SH-SY5Y (cell line): ENCODE measurements at regions not wholly inside any gene's neighbourhood (a gene's known extent, or its start where the extent isn't known, plus 50 kb on each side); places are given as distances from the start of the nearest gene placed in this dataset.

Source experiments
- GATA2 ChIP-seq: IDR thresholded peaks from 2 replicates; pipeline ENCODE4 v1.6.1; 2011; ENCODE audit warnings: mild to moderate bottlenecking, low read depth, low read length
- GATA3 ChIP-seq: IDR thresholded peaks from 2 replicates; pipeline ENCODE4 v1.6.1; 2011; ENCODE audit warnings: low read depth, mild to moderate bottlenecking, low read length, moderate library complexity

DNA sequence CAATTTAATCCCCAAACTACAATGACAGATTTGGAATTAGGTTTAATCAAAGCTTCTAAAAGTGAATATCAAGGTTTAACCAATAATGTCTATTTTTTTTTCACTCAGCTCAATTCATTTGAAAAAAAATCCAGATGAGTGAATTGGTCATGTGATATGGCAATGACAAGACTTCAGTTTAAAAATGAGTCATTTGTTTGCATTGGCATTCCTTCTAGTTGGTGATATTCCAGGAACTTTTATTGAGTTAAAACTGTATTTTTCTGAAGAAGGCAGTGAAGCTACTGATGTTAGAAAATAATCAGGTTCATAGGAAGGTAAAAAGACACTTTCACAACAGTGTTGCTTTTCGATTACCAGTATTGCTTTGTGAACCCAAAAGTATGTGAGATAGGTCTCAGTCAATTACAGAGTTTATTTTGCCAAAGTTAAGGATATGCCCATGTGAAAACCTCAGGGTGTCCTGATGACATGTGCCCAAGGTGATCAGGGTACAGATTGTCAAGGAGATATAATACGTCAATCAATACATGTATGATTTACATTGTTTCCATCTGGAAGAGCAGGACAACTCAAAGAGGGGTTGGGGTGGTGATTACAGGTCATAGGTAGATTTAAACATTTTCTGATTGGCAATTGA lies 1214.9 kb downstream of the GALC start:
- TF ChIP-seq GATA3 (no peak), GATA2 (no peak)

DNA sequence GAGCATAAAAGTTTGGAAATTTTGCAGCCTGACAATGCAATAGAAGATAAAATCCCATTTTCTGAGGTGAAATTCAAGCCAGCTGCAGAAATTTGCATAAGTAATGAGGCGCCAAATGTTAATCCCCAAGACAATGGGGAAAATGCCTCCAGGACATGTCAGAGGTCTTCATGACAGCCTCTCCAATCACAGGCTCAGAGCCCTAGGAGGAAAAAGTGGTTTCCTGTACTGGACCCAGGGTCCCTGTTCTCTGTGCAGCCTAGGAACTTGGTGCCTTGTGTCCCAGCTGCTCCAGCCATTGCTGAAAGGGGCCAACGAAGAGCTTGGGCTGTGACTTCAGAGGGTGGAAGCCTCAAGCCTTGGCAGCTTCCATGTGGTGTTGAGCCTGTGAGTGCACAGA lies 1218.1 kb downstream of the GALC start:
- TF ChIP-seq GATA3 (no peak), GATA2 (no peak)

DNA sequence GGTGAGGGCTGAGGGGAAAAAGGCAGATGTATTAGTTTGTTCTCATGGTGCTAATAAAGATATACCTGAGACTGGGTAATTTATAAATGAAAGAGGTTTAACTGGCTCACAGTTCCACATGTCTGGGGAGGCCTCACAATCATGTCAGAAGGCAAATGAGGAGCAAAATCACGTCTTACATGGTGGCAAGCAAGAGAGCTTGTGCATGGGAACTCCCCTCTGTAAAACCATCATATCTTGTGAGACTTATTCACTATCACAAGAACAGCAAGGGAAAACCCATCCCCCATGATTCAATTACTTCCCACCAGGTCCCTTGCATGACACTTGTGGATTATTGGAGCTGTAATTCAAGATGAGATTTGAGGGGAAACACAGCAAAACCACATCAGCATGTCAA lies 1220.9 kb downstream of the GALC start:
- TF ChIP-seq GATA3 (no peak), GATA2 (no peak)

DNA sequence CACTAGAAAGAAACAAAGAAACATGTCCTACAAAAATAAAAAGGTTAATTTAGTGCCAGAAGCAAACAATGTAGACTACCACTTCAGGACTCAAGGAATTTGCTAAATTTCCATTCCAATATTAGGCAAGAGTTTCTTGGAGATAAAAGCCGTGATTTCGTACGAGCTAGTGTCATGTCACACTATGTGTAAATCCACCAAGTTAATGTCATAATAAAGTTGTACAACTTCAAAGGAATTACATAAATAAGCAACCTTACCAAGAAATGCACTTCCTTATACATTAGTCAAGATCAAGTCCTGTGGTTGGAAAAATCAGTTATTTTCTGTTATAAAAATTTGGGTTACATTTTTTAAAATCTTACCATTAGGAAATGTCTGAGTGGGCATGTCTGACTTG lies 1222.8 kb downstream of the GALC start:
- no peak for TF ChIP-seq GATA2
- no peak for TF ChIP-seq GATA3

DNA sequence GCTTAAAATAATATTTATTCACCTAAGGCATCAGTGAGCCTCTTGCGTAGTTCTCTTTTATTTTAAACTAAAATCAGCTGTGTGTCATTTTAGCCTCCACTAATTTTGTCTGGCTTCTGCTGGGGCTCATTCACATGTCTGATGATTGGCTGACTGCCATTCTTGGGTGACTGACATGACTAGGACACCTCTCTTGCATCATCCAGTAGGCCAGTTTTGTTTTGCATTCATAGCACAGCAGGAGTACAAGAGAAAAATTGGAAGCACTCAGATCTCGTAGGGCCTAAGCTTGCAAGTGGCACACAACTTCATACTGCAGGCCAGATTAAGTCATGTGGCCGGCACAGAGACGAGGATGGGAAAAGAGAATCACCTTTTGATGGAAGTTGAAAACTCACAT lies 1226.5 kb downstream of the GALC start:
- no peak for TF ChIP-seq GATA3
- no peak for TF ChIP-seq GATA2

DNA sequence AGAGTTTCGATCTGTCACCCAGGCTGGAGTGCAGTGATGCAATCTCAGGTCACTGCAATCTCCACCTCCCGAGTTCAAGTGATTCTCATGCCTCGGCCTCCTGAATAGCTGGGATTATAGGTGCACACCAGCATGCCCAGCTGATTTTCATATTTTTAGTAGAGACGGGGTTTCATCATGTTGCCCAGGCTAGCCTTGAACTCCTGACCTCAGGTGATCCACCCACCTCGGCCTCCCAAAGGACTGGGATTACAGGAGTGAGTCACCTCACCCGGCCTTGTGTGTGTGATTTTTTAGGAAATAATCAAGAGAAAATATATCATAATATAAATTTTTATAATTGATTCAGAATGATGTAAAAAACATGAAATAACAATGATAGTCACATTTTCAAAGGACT lies 1231.4 kb downstream of the GALC start:
- TF ChIP-seq GATA3 (no peak), GATA2 (no peak)

DNA sequence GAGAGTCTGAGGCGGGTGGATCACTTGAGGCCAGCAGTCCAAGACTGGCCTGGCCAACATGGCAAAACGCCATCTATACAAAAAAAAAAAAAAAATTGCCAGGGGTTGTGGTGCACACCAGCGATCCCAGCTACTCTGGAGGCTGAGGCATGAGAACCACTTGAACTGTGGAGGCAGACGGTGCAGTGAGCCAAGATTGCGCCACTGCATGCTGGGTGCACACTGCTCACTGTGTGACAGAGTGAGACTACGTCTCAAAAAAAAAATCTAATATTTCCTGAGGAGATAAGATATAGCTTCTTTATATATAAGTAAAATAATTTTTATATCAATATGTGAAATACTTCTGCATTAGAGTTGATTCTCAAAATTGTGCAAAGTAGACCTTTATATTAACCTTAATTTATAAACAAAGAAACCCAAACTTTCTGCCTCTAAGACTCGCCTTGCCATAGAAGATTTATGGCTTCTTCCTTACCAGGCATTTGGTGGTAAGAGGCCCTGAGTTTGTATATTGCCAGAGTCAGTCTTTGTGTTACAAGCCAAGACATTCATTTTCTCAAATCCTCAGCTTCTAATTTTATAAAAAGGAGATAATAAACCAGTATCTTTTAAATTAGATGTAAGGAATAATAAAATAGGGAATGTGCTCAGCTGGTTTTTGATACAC lies 1226.7 kb downstream of the FLRT2 start:
- no peak for TF ChIP-seq GATA2
- no peak for TF ChIP-seq GATA3

DNA sequence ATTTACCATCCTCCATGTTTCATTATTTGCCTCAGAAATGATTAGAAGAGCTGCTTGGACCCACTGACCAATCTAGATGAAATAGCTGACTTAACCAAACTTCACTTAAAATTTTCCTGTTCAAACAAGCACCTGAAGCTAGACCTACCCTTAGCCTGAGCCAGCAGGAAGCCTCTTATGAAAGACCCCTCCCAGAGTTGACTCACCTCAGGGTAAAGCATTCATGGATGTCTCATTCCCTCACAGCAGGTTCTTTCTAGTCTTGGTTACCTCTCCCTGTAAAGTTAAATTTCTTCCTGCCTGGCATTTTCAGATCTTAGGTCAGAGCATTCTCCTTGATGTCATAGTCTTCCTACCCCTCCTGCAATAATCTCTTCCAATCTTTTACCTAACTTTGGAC lies 1209.8 kb downstream of the FLRT2 start:
- TF ChIP-seq GATA2, result no peak
- TF ChIP-seq GATA3, result no peak

DNA sequence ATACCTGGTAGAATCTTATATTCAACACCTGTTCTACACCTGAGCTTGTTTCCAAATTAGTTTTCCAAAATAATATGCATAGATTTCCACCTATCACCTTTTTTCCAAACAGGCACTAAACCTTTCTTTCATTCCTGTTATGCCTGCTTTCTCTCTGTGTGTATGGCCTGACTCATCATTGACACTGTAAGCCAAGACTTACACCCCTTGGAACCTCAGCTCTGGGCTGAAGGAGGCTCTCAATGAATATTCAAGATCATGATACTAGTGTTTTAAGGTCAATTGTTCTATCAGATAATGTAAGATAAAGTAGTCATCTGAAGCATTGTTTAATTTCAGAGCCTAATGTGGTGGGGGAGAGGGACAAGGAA lies 1193.3 kb downstream of the FLRT2 start:
- no peak for TF ChIP-seq GATA2
- no peak for TF ChIP-seq GATA3

DNA sequence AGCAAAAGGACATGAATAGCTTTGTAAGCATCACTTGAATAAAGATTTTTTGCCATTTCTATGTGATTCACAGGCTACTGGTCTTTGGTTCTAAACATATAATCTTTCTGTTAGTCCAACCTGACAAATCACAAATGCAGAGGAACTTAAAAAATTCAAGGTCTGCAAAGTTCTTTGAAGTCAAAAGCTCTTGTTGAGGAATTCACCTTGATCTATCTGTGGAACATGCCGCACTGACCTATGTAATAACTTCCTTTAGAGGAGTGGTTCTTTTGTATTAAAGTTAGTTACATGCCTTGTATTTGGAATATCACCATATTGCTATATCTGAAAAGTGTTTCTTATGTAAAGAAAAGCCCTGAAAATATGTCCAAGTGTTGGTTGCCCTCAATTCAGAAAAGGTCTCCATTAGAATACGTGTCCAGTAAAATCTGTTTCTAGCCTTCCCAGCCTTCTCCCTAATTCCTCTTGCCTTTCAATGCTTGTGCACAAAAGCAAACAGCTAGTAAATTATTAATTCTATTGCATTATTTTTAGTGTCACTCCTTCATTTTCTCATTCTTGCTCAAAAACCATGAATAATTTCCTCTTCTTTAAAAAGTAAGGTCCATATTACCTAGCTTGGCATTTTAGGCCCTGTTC lies 1192.8 kb downstream of the FLRT2 start:
- no peak for TF ChIP-seq GATA3
- TF ChIP-seq GATA2, result no peak

DNA sequence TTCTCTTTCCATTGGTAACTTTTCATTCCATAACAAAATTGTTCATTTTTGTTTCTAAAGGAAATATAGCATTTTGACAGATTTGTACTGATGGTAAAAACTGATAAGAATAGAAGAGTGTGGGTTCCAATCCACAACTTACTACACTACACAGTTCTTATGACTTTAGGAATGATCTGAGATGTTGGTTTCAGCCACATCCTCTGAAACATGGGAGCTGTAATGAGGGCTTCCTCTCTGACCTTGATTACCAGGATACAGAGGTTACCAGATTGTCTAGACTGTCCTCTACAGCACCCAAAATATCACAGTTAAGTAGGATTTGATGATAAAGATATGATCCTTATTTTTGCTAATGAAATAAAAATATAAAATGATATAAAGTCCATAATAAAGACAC lies 1184.6 kb downstream of the FLRT2 start:
- TF ChIP-seq GATA3 (no peak), GATA2 (no peak)

DNA sequence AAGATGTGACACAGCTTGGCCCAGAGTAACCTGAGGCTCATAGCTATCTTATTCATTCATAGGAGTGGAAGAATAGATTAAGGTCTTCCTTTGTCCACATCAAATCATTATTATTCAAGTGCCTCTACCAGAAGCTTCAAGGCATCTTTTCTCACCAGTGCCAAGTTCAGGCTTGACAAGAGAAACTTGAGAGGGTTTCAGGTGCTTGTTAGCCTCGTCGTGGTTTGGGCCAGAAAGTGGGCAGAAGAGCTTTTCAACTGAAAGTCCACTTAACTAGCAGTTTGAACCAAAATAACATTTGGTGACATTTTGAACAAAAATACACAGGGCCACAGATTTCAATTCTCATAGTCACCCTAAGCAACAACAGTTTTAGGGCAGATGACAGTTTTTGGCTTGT lies 1184.2 kb downstream of the FLRT2 start:
- TF ChIP-seq GATA3 (no peak), GATA2 (no peak)

DNA sequence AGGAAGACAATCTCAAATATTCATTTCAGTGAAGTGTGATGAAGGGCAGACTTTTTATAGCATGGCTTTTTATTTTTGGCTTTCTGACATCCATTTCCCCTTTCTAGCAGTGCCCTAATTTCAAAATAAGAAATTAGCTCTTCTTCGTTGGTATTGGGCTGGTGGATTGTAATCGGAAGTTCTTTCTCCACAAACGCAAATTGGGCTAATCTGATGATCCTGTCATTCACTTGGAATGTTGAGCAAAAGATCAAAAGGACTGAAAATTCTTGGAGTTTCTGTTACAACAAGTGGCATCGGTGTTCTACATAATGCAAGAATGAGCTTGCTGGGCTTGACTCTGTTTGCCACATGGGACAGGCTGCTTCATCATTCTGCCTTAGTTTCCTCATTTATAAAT lies 1182.8 kb downstream of the FLRT2 start:
- TF ChIP-seq GATA3 (no peak), GATA2 (no peak)

DNA sequence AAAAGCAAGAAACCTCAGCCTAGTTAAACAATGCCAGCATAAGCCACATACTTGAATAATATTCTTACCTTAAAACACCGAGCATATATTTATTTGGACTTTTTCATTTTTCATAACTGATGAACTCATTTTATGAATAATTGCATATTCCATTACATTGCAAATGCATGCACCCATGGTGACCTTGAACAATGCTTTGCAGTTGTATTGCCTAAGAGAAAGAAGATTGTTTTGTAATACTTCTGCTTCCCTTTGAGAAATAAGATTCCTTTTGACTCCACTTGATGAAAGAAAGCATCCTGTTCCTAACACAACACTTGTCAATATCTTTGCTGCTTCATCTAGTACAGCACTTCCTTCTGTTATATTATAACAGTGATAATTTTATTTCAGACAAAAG lies 1182.2 kb downstream of the FLRT2 start:
- TF ChIP-seq GATA2 (no peak), GATA3 (no peak)

DNA sequence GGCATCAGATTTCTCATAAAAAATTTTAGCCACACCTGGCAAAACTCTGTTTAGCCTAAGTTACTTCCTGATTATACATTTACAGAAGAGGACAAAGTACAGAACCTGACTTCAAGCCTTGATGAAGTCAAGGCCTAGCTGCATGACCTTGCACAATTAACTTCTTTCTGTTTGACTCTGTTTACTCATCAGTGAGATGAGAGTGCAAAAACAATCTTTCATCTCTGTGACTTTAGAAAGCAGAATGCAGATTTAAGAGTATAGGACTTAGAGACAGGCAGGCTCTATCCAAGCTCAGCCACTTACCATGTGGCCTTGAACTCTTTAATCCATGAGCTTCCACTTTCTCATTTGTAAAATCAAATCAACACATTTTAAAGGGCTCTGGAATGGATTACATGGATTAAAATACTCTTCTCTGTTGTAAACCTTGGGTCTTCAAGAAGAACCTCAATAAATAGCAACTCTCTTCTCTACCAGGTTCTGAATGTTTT lies 1178.9 kb downstream of the FLRT2 start:
- no peak for TF ChIP-seq GATA3
- no peak for TF ChIP-seq GATA2
